Panc1 (cell line): ENCODE measurements at regions not wholly inside any gene's neighbourhood (a gene's known extent, or its start where the extent isn't known, plus 50 kb on each side); places are given as distances from the start of the nearest gene placed in this dataset.

Experiments used
- ATAC-seq: fragments of 200-7000 bp; cut with Tn5 transposase; 2 replicates; pipeline ENCODE4 v1.9.1; 2020; ENCODE audit warnings: mild to moderate bottlenecking, moderate library complexity
- BruUV-seq: library from RNA; stranded (reverse); fragments of 400-500 nt; replicated peaks from 2 replicates; lab custom pipeline; 2021; lab: Mats Ljungman, UMichigan
- CTCF ChIA-PET: fragments of 300-600 bp; sonication (Branson Sonifier 250); formaldehyde crosslinking; loops from one replicate; lab custom pipeline; 2022; ENCODE audit warnings: antibody characterized with exemption; lab: Charles Lee
- POLR2A ChIA-PET: fragments of 300-600 bp; sonication (Branson Sonifier 250); formaldehyde crosslinking; loops from one replicate; lab custom pipeline; 2022; ENCODE audit warnings: antibody characterized with exemption; lab: Charles Lee
- DNase-seq: peaks from one replicate; pipeline ENCODE4 v3.0.0-alpha.2; 2010; ENCODE audit warnings: low read depth, low spot score
- H3K27ac ChIP-seq: 2 replicates; pipeline ENCODE4 v1.5.1; 2011; ENCODE audit warnings: mild to moderate bottlenecking, low read length, inconsistent platforms
- H3K27me3 ChIP-seq: fragments of 200-500 bp; sonication (Bioruptor generic); 2 replicates; pipeline ENCODE4 v1.6.0; 2014; ENCODE audit warnings: low read length, inconsistent platforms; ENCODE audit not compliant: control insufficient read depth, insufficient read depth
- H3K36me3 ChIP-seq: fragments of 200-500 bp; sonication (Bioruptor generic); 2 replicates; pipeline ENCODE4 v1.5.1; 2014; ENCODE audit warnings: inconsistent platforms, mild to moderate bottlenecking, low read length, moderate library complexity; ENCODE audit not compliant: control insufficient read depth, insufficient read depth
- H3K4me1 ChIP-seq: 2 replicates; pipeline ENCODE4 v1.5.1; 2011; ENCODE audit warnings: inconsistent platforms, mild to moderate bottlenecking, low read length, moderate library complexity; ENCODE audit not compliant: control insufficient read depth, insufficient read depth
- H3K4me3 ChIP-seq, 2 experiments: 2 replicates each; pipeline ENCODE4 v1.5.1; 2011 to 2012; ENCODE audit warnings: low read depth in 2 of 2, low read length in 2 of 2, mild to moderate bottlenecking in 2 of 2, inconsistent platforms in 1 of 2, moderate library complexity in 1 of 2
- H3K9me3 ChIP-seq: fragments of 200-500 bp; sonication (Bioruptor generic); 2 replicates; pipeline ENCODE4 v1.5.1; 2014; ENCODE audit warnings: low read depth, mild to moderate bottlenecking, inconsistent platforms, low read length, moderate library complexity; ENCODE audit not compliant: control insufficient read depth, insufficient read depth
- POLR2AphosphoS5 ChIP-seq: IDR thresholded peaks from 2 replicates; pipeline ENCODE4 v1.6.1; 2012; ENCODE audit warnings: mild to moderate bottlenecking, low read depth, low read length, moderate library complexity
- SIN3A ChIP-seq: IDR thresholded peaks from 2 replicates; pipeline ENCODE4 v1.6.1; 2012; ENCODE audit warnings: low read depth, mild to moderate bottlenecking, low read length, moderate library complexity, borderline replicate concordance; ENCODE audit not compliant: insufficient read depth
- TCF7L2 ChIP-seq: IDR thresholded peaks from 2 replicates; pipeline ENCODE4 v1.6.1; 2011; ENCODE audit warnings: mild to moderate bottlenecking, low read depth, low read length, inconsistent platforms
- in situ Hi-C: cut with HindIII; loops from 2 replicates; pipeline ENCODE4 v1.10.0; 2016; ENCODE audit warnings: low sequenced_read_pairs, low pct_unique_long_range_greater_than_20kb
- intact Hi-C: fragments of 100-400 bp; cut with micrococcal nuclease; formaldehyde crosslinking; loops from one replicate; pipeline ENCODE4 v1.10.0; 2022; ENCODE audit not compliant: unreplicated experiment
- TF ChIP-seq, protein P1 (sequence below): fragments of 450-650 bp; IDR thresholded peaks from 2 replicates; pipeline ENCODE4 v1.5.1; 2017; ENCODE audit warnings: mild to moderate bottlenecking
- TF ChIP-seq, protein P2 (sequence below), 2 experiments: IDR thresholded peaks; 2 replicates each; pipeline ENCODE4 v1.6.1; 2011 to 2012; ENCODE audit warnings: low read depth in 2 of 2, control low read depth in 1 of 2, low read length in 1 of 2, mild to moderate bottlenecking in 1 of 2, moderate library complexity in 1 of 2; ENCODE audit not compliant: insufficient read depth in 1 of 2

DNA sequence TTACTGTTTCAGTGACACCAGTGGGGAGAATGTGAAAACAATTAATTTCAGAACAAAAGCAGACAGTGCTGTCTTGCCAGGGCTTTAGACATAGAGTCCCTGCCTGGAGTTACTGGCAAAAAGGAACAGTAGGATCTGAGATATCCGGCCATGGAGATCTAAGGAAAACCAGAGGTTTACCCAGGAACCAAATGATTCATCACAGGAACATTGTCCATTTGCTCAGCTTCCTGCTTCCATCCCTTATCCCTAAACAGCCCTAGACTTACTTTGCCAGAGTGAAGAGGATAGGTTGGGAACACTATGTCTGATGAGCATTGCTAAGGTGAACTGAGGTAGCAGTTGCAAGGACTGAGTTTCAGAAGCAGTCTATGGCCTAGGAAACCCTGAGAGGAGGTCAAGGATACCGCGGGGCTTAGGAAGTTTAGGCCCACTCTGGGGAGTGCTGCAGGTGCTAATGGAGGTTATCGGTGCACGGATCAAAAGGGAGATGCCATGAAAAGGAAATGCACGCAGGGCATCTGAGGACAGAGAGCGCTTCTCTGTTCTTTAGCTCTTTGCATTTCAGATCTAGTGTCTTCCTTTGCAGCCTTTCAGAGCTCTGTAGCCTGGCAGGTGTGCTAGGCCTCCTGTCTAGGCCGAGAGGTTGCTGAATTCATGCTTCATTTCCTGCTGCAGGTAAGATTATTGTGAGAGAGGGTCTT is 223.9 kb downstream of the CDCA7 start:
- CTCF ChIA-PET = no interaction called here
- DNase-seq = no peak

DNA sequence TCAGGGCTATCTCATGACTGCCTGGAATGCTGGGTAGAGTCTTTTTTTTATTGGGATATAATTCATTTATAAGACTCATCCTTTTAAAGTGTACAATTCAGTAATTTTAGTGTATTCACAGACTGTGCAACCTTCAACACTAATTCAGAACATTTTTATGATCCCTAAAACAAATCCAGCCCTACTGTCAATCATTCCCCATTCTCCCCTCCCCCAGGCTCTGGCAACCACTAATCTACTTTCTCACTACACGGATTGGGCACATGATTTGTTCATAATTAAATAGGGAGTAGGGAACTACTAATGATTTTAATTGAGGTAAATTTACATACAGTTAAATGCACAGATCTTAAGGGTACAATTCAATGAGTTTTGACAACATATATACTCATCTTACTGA is 225.7 kb downstream of the CDCA7 start:
- Histone ChIP-seq H3K4me1 (no peaks in the 10 kb centered on the region), H3K9me3 (no peaks in the 10 kb centered on the region), H3K4me3 (no peak overlapping the region), H3K27me3 (no peaks in the 10 kb centered on the region), H3K36me3 (no peaks in the 10 kb centered on the region), H3K27ac (no peak overlapping the region; the same call in 1 of the 2 replicates)
- in situ Hi-C loops (no loop called here), intact Hi-C loops (no loop called here)
- no TSS peak for BruUV-seq
- ChIA-PET CTCF (no interaction called here), POLR2A (no interaction called here)
- ATAC-seq (no peak), DNase-seq (no peak)
- TF ChIP-seq TCF7L2 (no peak), POLR2AphosphoS5 (no peak), SIN3A (no peak)
- TF ChIP-seq, protein P1, sequence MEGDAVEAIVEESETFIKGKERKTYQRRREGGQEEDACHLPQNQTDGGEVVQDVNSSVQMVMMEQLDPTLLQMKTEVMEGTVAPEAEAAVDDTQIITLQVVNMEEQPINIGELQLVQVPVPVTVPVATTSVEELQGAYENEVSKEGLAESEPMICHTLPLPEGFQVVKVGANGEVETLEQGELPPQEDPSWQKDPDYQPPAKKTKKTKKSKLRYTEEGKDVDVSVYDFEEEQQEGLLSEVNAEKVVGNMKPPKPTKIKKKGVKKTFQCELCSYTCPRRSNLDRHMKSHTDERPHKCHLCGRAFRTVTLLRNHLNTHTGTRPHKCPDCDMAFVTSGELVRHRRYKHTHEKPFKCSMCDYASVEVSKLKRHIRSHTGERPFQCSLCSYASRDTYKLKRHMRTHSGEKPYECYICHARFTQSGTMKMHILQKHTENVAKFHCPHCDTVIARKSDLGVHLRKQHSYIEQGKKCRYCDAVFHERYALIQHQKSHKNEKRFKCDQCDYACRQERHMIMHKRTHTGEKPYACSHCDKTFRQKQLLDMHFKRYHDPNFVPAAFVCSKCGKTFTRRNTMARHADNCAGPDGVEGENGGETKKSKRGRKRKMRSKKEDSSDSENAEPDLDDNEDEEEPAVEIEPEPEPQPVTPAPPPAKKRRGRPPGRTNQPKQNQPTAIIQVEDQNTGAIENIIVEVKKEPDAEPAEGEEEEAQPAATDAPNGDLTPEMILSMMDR = no peak
- TF ChIP-seq, protein P2, sequence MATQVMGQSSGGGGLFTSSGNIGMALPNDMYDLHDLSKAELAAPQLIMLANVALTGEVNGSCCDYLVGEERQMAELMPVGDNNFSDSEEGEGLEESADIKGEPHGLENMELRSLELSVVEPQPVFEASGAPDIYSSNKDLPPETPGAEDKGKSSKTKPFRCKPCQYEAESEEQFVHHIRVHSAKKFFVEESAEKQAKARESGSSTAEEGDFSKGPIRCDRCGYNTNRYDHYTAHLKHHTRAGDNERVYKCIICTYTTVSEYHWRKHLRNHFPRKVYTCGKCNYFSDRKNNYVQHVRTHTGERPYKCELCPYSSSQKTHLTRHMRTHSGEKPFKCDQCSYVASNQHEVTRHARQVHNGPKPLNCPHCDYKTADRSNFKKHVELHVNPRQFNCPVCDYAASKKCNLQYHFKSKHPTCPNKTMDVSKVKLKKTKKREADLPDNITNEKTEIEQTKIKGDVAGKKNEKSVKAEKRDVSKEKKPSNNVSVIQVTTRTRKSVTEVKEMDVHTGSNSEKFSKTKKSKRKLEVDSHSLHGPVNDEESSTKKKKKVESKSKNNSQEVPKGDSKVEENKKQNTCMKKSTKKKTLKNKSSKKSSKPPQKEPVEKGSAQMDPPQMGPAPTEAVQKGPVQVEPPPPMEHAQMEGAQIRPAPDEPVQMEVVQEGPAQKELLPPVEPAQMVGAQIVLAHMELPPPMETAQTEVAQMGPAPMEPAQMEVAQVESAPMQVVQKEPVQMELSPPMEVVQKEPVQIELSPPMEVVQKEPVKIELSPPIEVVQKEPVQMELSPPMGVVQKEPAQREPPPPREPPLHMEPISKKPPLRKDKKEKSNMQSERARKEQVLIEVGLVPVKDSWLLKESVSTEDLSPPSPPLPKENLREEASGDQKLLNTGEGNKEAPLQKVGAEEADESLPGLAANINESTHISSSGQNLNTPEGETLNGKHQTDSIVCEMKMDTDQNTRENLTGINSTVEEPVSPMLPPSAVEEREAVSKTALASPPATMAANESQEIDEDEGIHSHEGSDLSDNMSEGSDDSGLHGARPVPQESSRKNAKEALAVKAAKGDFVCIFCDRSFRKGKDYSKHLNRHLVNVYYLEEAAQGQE (IDR thresholded peaks at IDR 0.05; ENCODE audit: insufficient read depth in 1 of 2, low read depth in 2 of 2, low read length in 1 of 2) = no peak

More for the DNA sequence above, 223.9 kb downstream of the CDCA7 start:
- in situ Hi-C loops = no loop called here
- H3K9me3 ChIP-seq = peaks cover 4% of the 10 kb centered on the region; the same call in 1 of the 2 replicates
- TF ChIP-seq, protein P1 = no peak
- TF ChIP-seq, protein P2 (IDR thresholded peaks at IDR 0.05; ENCODE audit: insufficient read depth in 1 of 2, low read depth in 2 of 2, low read length in 1 of 2) = no peak
- no peak for TF ChIP-seq SIN3A
- TF ChIP-seq POLR2AphosphoS5 = no peak
- TF ChIP-seq TCF7L2 = no peak
- no peaks in the 10 kb centered on the region for H3K27me3 ChIP-seq
- no peaks in the 10 kb centered on the region for H3K36me3 ChIP-seq
- no peaks in the 10 kb centered on the region for H3K4me1 ChIP-seq
- H3K4me3 ChIP-seq = no peak overlapping the region
- intact Hi-C loops = no loop called here
- POLR2A ChIA-PET = no interaction called here
- no peak for ATAC-seq
- BruUV-seq = no TSS peak
- H3K27ac ChIP-seq = no peak overlapping the region; the same call in 1 of the 2 replicates
